ENCODE measurements at regions not wholly inside any gene's neighbourhood (a gene's known extent, or its start where the extent isn't known, plus 50 kb on each side); places are given as distances from the start of the nearest gene placed in this dataset.

DNA sequence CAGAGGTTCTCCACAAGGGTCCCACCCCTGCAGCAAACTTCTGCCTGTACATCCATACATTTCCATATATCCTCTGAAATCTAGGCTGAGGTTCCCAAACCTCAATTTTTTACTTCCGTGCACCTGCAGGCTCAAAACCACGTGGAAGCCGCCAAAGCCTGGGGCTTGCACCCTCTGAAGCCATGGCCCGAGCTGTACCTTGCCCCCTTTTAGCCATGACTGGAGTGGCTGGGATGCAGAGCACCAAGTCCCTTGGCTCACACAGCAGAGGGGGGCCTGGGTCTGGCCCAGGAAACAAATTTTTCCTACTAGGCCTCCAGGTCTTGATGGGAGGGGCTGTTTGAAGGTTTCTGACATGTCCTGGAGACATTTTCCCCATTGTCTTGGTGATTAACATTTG, 84.4 kb downstream of the FSCB start:
- TF ChIP-seq, protein P1, sequence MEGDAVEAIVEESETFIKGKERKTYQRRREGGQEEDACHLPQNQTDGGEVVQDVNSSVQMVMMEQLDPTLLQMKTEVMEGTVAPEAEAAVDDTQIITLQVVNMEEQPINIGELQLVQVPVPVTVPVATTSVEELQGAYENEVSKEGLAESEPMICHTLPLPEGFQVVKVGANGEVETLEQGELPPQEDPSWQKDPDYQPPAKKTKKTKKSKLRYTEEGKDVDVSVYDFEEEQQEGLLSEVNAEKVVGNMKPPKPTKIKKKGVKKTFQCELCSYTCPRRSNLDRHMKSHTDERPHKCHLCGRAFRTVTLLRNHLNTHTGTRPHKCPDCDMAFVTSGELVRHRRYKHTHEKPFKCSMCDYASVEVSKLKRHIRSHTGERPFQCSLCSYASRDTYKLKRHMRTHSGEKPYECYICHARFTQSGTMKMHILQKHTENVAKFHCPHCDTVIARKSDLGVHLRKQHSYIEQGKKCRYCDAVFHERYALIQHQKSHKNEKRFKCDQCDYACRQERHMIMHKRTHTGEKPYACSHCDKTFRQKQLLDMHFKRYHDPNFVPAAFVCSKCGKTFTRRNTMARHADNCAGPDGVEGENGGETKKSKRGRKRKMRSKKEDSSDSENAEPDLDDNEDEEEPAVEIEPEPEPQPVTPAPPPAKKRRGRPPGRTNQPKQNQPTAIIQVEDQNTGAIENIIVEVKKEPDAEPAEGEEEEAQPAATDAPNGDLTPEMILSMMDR (conservative IDR thresholded peaks at IDR 0.05), result no peak
- TF ChIP-seq ZFX (IDR thresholded peaks at IDR 0.05), result no peak
